RWPE1 (cell line): ENCODE measurements at regions not wholly inside any gene's neighbourhood (a gene's known extent, or its start where the extent isn't known, plus 50 kb on each side); places are given as distances from the start of the nearest gene placed in this dataset.
"Not testable (repeated sequence)": the region's sequence is repeated elsewhere in the genome, so short reads cannot be mapped to it uniquely, and the experiment has no call there.

ENCODE experiments used
- CTCF ChIA-PET: fragments of 350-600 bp; sonication (Branson Sonifier 250); formaldehyde crosslinking; extraction: SDS; loops from one replicate; lab custom pipeline; 2021; lab: Yijun Ruan, JAX
- POLR2A ChIA-PET: fragments of 400-600 bp; formaldehyde crosslinking; extraction: SDS; loops from one replicate; lab custom pipeline; 2020; ENCODE audit warnings: antibody characterized with exemption; ENCODE audit not compliant: low non-redundant PET; lab: Yijun Ruan, JAX
- DNase-seq: peaks from one replicate; pipeline ENCODE4 v3.0.0; 2012; ENCODE audit warnings: low spot score
- H3K27ac ChIP-seq: fragments of 450-650 bp; 2 replicates; pipeline ENCODE4 v1.5.1; 2017
- CTCF ChIP-seq: fragments of 450-650 bp; conservative IDR thresholded peaks from 2 replicates; pipeline ENCODE4 v1.5.1; 2017; ENCODE audit warnings: low read depth, mild to moderate bottlenecking

GRCh38 chr4:133316909-133317308 is 167.8 kb downstream of the PCDH10 start:
- ChIA-PET POLR2A (no interaction called here), CTCF (no interaction called here)
- TF ChIP-seq CTCF: no peak
- DNase-seq: no peak
- H3K27ac ChIP-seq: no peak overlapping the region

GRCh38 chr4:133314991-133315390 is 165.9 kb downstream of the PCDH10 start:
- CTCF ChIA-PET: interaction anchor here (0.5 kb wide), 1 partner anchor 380 kb away, joined by 3 read pairs; no protein-coding TSS in a partner anchor
- POLR2A ChIA-PET: no interaction called here
- H3K27ac ChIP-seq: no peak overlapping the region
- no peak for TF ChIP-seq CTCF
- DNase-seq: no peak

- CTCF ChIA-PET: no interaction called here
- H3K27ac ChIP-seq: no peak overlapping the region
- POLR2A ChIA-PET: no interaction called here
- DNase-seq: no peak
- no peak for TF ChIP-seq CTCF
Observed at GRCh38 chr4:133287396-133287795, 138.3 kb downstream of the PCDH10 start.

- no peak overlapping the region for H3K27ac ChIP-seq
- TF ChIP-seq CTCF: no peak
- ChIA-PET POLR2A (no interaction called here), CTCF (no interaction called here)
- DNase-seq: no peak
Observed at GRCh38 chr4:133278591-133278990, 129.5 kb downstream of the PCDH10 start.

- POLR2A ChIA-PET, DNase-seq, H3K27ac ChIP-seq, CTCF ChIA-PET: not testable (repeated sequence)
Observed at GRCh38 chr4:133277940-133278339, 128.8 kb downstream of the PCDH10 start.

GRCh38 chr4:133275246-133275645 is 126.2 kb downstream of the PCDH10 start:
- DNase-seq: no peak
- no peak overlapping the region for H3K27ac ChIP-seq
- ChIA-PET CTCF (no interaction called here), POLR2A (no interaction called here)
- no peak for TF ChIP-seq CTCF

- no peak for DNase-seq
- ChIA-PET CTCF (interaction anchor here (0.9 kb wide), 1 partner anchor 48 kb away, joined by 3 read pairs; no protein-coding TSS in a partner anchor), POLR2A (no interaction called here)
- TF ChIP-seq CTCF: no peak
- no peak overlapping the region for H3K27ac ChIP-seq
Observed at GRCh38 chr4:133273401-133273800, 124.3 kb downstream of the PCDH10 start.
